ENCODE measurements at regions not wholly inside any gene's neighbourhood (a gene's known extent, or its start where the extent isn't known, plus 50 kb on each side); places are given as distances from the start of the nearest gene placed in this dataset.

DNA sequence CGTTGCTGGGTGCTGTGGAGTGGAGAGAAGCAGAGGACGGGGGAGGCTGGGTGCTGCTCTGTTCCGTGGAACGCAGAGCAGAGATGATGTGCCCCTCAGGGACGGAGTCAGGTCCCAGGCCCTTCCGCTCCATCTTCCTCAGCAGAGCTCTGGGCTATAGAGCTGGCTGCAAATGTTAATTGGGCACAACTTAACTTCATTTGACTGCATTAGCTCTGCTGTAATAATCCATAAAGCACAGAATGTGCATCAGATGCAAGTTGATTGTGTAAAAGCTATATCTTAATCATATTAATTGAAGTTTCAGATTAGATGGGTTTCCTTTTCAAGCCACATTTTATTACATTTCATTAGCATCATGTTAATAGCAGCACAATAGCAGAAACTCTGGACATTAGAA lies 212.6 kb downstream of the ABCC12 start:
- H3K9me3 ChIP-seq (replicated peaks; ENCODE audit: control insufficient read depth, insufficient read depth, low read depth, low read length), result no peaks in the 10 kb centered on the region
- no peak overlapping the region for H3K4me3 ChIP-seq
- BruUV-seq (replicated peaks), result no TSS peak
- no peaks in the 10 kb centered on the region for H3K9me1 ChIP-seq (ENCODE audit: control insufficient read depth, insufficient read depth, low read length)
- DNase-seq (ENCODE audit: extremely low read depth in 1 of 4, low spot score in 3 of 4) (no peak), FAIRE-seq (no peak), ATAC-seq (no peak)
- H3K79me2 ChIP-seq (ENCODE audit: control insufficient read depth, insufficient read depth, low read length), result no peaks in the 10 kb centered on the region
- ChIA-PET CTCF (ENCODE audit: low intra/inter-chr PET ratio) (no interaction called here), POLR2A (interaction anchor here (0.6 to 1.3 kb wide), 4 partner anchors 11 to 777 kb away, joined by 3 to 4 read pairs (median 3); no protein-coding TSS in a partner anchor)
- no peak overlapping the region for H3K27ac ChIP-seq (ENCODE audit: extremely low read depth, low read depth, low read length)
- no peaks in the 10 kb centered on the region for H4K20me1 ChIP-seq (replicated peaks; ENCODE audit: control insufficient read depth, insufficient read depth, low read length)
- H3K9ac ChIP-seq (ENCODE audit: insufficient read depth in 1 of 2, low read depth in 2 of 2, low read length in 2 of 2), result no peak overlapping the region
- no peaks in the 10 kb centered on the region for H3K4me1 ChIP-seq (replicated peaks in 1 of 2; ENCODE audit: control insufficient read depth in 2 of 2, insufficient read depth in 2 of 2, low read length in 2 of 2)
- H3K4me2 ChIP-seq (ENCODE audit: insufficient read depth, low read length), result no peak overlapping the region
- no peaks in the 10 kb centered on the region for H3K36me3 ChIP-seq (ENCODE audit: control insufficient read depth, insufficient read depth, low read length)
- 0% methylated on average over 6 of the region's 6 CpGs for WGBS (ENCODE audit: insufficient coverage, low coverage, missing lambda C conversion rate)
- H2AFZ ChIP-seq (ENCODE audit: low read depth, low read length), result no peak overlapping the region
- H3K27me3 ChIP-seq (ENCODE audit: control insufficient read depth in 2 of 2, insufficient read depth in 2 of 2, low read length in 2 of 2), result peaks cover 3 to 15% of the 10 kb centered on the region in 2 experiments; a peak in 2 of 5 replicates
- TF ChIP-seq NR3C1 (CRISPR knock-in tag; IDR thresholded peaks at IDR 0.05) (no peak), KLF16 (IDR thresholded peaks at IDR 0.05) (no peak), MCM3 (IDR thresholded peaks at IDR 0.05) (no peak), CBX5 (IDR thresholded peaks at IDR 0.05; ENCODE audit: borderline replicate concordance, low read depth) (no peak), YBX1 (IDR thresholded peaks at IDR 0.05) (no peak), HCFC1 (IDR thresholded peaks at IDR 0.05; ENCODE audit: low read depth, low read length) (no peak), KAT8 (IDR thresholded peaks at IDR 0.05; ENCODE audit: low read depth) (no peak), RBFOX2 (IDR thresholded peaks at IDR 0.05; ENCODE audit: low read depth, low read length) (no peak), RHOXF2B (CRISPR knock-in tag; conservative IDR thresholded peaks at IDR 0.05) (no peak), SMAD4 (CRISPR knock-in tag; conservative IDR thresholded peaks at IDR 0.05) (no peak), ATF1 (CRISPR knock-in tag; IDR thresholded peaks at IDR 0.05) (no peak), ATF1 (tag; IDR thresholded peaks at IDR 0.05) (no peak), ZC3H11A (IDR thresholded peaks at IDR 0.05; ENCODE audit: low read depth, low read length) (no peak), PPARD (CRISPR knock-in tag; IDR thresholded peaks at IDR 0.05) (no peak), CREM (IDR thresholded peaks at IDR 0.05; ENCODE audit: low read depth) (no peak)
- TF ChIP-seq, protein P1, sequence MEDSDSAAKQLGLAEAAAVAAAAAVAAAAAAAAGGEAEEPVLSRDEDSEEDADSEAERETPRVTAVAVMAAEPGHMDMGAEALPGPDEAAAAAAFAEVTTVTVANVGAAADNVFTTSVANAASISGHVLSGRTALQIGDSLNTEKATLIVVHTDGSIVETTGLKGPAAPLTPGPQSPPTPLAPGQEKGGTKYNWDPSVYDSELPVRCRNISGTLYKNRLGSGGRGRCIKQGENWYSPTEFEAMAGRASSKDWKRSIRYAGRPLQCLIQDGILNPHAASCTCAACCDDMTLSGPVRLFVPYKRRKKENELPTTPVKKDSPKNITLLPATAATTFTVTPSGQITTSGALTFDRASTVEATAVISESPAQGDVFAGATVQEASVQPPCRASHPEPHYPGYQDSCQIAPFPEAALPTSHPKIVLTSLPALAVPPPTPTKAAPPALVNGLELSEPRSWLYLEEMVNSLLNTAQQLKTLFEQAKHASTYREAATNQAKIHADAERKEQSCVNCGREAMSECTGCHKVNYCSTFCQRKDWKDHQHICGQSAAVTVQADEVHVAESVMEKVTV (CRISPR knock-in tag; IDR thresholded peaks at IDR 0.05), result no peak
- TF ChIP-seq, protein P2, sequence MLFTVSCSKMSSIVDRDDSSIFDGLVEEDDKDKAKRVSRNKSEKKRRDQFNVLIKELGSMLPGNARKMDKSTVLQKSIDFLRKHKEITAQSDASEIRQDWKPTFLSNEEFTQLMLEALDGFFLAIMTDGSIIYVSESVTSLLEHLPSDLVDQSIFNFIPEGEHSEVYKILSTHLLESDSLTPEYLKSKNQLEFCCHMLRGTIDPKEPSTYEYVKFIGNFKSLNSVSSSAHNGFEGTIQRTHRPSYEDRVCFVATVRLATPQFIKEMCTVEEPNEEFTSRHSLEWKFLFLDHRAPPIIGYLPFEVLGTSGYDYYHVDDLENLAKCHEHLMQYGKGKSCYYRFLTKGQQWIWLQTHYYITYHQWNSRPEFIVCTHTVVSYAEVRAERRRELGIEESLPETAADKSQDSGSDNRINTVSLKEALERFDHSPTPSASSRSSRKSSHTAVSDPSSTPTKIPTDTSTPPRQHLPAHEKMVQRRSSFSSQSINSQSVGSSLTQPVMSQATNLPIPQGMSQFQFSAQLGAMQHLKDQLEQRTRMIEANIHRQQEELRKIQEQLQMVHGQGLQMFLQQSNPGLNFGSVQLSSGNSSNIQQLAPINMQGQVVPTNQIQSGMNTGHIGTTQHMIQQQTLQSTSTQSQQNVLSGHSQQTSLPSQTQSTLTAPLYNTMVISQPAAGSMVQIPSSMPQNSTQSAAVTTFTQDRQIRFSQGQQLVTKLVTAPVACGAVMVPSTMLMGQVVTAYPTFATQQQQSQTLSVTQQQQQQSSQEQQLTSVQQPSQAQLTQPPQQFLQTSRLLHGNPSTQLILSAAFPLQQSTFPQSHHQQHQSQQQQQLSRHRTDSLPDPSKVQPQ (CRISPR knock-in tag; IDR thresholded peaks at IDR 0.05; ENCODE audit: borderline replicate concordance), result no peak
- TF ChIP-seq, protein P3, sequence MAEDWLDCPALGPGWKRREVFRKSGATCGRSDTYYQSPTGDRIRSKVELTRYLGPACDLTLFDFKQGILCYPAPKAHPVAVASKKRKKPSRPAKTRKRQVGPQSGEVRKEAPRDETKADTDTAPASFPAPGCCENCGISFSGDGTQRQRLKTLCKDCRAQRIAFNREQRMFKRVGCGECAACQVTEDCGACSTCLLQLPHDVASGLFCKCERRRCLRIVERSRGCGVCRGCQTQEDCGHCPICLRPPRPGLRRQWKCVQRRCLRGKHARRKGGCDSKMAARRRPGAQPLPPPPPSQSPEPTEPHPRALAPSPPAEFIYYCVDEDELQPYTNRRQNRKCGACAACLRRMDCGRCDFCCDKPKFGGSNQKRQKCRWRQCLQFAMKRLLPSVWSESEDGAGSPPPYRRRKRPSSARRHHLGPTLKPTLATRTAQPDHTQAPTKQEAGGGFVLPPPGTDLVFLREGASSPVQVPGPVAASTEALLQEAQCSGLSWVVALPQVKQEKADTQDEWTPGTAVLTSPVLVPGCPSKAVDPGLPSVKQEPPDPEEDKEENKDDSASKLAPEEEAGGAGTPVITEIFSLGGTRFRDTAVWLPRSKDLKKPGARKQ (CRISPR knock-in tag; IDR thresholded peaks at IDR 0.05), result no peak
- TF ChIP-seq, protein P4, sequence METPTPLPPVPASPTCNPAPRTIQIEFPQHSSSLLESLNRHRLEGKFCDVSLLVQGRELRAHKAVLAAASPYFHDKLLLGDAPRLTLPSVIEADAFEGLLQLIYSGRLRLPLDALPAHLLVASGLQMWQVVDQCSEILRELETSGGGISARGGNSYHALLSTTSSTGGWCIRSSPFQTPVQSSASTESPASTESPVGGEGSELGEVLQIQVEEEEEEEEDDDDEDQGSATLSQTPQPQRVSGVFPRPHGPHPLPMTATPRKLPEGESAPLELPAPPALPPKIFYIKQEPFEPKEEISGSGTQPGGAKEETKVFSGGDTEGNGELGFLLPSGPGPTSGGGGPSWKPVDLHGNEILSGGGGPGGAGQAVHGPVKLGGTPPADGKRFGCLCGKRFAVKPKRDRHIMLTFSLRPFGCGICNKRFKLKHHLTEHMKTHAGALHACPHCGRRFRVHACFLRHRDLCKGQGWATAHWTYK (CRISPR knock-in tag; IDR thresholded peaks at IDR 0.05), result no peak
- in situ Hi-C loops (cut with MboI) (no loop called here), intact Hi-C loops (cut with micrococcal nuclease) (no loop called here)
